GM21423 (cell line): ENCODE measurements at regions not wholly inside any gene's neighbourhood (a gene's known extent, or its start where the extent isn't known, plus 50 kb on each side); places are given as distances from the start of the nearest gene placed in this dataset.

Source experiments
- ATAC-seq: cut with Tn5 transposase; IDR thresholded peaks from one replicate; pipeline ENCODE4 v1.9.1; 2021; ENCODE audit warnings: mild to moderate bottlenecking, moderate library complexity; ENCODE audit not compliant: unreplicated experiment

DNA sequence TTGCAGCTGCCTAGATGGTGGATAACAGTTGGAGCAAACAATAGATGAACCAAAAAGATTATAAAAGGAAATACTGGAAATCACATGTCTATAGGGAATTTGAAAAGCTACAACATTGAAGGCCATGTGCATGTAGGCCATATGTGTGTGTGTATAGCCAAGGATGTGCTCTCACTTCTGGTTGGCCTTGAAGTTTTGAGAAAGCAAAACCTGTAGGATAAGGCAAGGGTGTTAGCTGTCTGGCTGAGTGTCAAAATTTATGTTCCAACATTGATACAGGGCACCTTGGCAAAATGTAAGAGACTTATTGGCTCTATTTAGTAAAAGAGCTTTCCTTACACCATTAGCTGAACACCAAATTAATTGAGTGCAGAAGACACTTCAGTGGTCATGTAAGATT lies 1723.6 kb upstream of the PCDH20 start:
- ATAC-seq, result no peak

DNA sequence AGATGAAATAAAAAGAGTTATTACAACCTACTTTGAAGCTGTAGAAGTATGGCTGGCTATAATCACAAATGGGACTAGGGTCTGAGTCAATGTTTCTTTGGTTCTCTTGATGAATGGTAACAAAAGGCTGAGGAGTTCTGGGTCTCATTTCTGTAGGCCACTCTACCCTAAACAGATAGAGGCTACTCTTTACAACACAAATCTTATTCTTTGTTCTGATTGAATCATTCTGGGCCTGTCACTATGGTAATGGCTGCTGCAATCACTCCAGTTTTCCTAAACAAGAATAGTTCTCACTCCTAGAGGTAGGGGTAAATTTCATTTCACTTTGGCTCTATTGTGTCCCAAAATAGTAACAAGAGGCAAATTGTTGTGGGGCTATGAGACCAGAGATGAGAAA lies 1714.3 kb upstream of the PCDH20 start:
- ATAC-seq, result no peak

DNA sequence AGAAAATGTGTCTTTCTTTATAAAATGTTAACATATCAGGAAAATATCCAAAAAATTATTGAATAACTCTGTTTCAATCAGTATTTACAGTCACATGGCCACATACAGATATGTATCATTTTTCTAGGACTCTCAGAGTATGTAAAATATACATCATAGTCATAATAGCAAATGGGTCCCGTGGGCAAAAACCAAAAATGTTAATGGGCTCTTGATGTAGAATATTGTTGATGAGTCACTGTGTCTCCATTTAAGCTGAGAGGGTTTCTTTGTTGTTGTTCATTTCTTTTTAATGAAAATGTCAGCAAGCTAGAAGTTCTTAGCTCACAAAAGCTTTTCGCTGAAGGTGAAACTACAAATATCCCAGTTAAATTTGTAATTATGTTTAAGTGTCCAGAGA lies 1713.1 kb upstream of the PCDH20 start:
- no peak for ATAC-seq

DNA sequence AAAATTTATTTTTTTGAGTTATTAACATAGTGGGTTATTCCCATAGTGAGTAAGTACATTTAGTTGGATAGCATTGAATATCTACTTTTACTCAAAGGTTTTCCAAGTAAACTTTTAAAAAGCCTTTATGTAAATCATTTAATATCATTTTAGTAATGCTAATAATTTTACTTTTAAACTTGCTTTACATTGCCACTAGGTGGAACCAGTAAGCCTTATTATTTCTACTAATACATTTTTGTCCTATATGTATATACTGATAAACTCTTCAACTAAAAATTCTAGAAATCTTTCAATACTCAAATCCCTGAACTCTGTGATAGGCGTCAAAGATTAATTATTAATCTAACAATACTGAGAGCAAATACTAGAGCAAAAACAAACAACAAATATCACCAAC lies 1709.2 kb upstream of the PCDH20 start:
- ATAC-seq, result no peak

DNA sequence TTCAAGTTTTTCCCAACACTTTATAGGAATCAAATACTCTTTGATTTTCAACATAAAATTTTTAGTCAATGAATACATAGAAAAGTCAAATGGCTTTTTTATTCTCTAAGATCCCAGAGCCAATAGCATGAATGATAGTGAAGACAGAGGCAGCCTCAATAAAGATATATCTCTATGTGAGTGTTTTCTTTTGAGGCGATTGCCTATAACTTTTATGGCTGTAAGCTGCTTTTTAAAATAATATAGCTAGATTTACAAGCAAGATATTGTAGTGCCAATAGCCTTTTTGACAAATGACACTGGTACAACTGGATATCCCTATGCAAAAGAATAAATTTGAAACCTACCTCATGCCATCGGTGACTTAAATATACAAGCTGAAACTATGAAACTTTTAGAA lies 1705.2 kb upstream of the PCDH20 start:
- no peak for ATAC-seq

DNA sequence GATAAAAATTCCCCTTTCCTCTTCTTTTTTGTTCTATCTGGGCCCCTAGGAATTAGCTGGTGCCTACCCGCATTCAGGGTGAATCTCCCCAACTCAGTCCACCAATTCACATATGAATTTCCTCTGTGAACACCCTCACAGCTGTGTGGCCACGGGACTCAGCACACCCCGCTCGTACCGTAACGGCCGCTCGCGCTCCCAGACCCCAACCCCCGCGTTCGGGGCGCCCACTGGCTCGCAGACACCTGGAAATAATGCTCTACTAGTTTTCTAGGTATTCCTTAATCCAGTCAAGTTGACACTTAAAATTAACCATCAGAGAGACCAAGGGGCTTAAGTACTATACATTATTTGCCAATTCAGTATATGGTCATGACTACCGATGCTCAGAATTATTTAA lies 1702.1 kb upstream of the PCDH20 start:
- no peak for ATAC-seq

DNA sequence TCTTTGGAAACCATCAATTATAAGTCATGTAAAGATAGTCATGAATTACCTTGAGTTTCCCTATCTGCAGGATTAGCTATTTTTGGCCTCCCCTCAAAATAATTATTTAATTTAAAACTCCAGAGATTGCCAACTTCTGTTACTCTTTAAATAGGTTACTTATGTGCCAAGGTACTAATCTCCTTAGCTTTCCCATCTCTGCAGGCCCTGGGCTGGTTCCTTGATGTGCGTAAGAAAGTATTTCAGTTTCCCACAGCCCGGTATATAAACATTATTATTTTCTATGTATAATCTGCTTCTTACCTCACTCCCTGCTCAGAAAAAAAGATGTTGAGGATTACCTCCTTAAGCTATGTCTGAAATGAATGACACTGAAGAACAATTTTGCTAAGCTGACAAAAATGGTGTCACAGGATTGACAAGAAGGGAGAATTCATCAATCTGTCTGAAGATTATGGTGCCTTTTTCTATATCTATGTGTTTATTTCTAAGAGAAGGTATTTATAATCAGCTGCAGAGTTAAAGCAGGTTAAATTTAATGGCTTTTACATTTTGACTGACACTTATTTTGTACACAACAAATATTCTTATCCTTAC lies 1697.2 kb upstream of the PCDH20 start:
- no peak for ATAC-seq

DNA sequence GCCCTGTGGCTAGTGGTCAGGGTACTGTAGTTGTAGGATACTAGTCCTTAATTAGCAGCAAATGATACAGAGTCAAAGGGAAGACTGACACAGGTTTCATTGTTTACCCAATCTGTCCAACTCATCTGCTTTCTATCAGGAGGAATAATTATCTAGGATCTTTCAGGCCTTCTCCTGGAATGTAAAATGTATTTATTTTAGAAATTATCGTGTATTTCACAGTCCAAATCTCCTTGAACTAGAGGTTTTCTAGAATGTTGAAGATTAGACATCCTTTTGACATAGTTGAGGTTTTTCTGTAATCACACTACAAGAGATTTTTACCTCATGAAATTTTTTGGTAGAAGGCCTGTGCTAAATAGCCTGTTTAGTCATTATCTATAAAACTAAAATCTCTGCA lies 1694.8 kb upstream of the PCDH20 start:
- no peak for ATAC-seq

DNA sequence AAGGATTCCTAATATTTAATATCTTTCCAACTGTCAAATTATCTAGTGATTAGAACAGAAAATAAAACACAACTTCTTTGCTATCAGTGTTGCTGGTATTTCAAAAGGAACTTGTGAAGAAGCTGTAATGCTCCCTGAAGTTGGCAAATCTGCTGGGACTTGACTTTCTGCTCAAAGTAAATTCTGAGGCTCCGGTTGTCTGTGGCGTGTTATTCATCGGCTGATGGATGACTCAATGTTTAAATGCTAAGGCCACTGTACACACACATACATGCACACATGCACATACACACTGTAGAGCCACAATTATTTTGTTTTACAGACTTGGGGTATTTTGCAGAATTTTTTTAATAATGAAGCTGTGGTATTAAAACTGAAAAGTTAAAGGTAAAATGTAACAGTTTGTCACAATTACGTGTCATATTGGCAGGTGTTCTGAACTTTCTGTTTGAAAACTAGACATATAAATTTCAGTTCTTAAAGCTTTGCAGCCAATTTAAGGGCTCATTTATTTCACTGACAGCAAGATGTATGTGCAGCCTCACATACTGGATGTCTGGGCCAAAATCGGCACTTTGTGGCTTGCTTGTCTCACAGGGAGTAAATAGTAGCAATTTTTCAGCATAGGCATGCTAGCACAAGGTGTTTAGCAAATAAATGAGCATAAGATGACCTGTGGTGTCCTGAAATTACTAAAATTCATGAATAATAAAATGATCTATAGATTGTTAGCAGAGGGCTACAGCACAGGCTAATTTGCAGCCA lies 1691.7 kb upstream of the PCDH20 start:
- ATAC-seq, result no peak

DNA sequence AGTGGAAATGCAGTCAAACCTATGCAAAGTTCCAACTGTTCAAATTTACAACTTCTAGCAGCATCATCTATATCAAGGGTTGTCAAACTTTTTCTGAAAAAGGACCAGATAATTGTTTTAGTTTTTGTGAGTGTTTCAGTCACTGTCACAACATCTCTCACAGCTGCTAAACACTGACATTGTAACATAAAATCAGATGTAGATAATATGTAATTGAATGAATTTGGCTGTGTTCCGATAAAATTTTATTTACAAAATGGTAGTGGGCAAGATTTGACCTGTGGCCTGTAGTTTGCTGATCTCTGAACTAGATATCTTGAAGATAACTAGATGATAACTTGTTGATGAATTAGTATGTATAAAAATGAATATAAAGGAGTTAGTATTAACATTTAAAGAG lies 1679.1 kb upstream of the PCDH20 start:
- ATAC-seq, result no peak

DNA sequence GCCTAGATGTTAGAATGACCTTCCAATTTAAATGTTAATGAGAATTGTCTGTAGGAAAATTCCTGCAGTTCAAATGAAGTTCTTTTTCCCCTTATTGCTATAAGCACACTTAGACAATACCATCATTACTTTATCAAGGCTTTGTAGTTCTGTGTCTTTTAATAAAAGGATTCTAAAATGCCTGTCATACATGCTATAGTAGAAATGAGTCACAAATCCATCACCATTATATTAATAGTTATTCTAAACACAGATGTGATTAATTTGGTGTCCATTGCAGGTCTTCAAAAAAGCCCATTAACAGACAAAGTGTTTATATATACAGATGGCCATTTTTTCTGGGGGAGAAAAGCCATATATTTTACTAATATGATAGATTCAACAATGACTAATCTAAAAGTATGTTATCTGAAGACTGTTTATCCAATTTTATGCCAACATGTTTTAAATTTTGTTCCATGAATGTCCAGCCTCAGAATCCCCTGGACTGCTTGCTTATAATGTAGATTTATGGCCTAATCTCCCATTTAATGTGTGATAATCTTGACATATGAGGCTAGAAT lies 1678.3 kb upstream of the PCDH20 start:
- no peak for ATAC-seq

DNA sequence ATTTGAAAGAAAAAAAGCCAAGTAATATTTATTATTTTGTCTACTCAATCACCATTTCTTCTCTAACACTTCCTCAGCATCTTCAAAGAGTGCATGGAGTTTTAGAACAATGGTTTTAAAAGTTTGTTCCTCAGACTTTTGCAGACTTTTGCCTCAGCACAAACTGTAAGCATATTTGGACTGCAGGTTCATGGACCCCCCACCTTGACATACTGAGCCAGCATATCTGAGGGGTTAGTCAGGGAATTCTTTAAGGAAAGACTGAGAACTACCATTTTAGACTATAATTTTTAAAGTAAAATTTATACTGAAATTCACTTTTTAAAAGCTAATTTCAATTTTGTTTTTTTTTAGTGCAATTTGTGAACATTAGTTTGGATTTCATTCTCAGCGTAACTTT lies 1676.8 kb upstream of the PCDH20 start:
- ATAC-seq, result no peak

DNA sequence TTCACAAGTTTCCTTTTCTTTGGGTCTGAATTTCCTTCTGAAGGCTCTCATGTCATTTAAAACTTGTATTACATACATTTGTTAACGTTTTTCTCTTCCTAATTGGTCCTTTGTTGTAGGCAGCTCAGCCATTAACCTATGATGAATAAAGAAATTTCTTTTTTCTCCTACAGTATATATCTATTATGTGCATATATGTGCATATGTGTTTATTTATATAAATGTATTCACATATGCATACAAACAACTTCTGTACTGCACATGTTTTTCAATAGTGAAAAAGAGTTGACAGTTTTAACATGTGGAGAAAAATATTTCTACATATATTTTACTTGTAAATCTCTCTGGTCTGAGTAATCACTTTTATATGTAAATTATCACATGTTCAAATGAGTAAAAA lies 1674.9 kb upstream of the PCDH20 start:
- ATAC-seq, result no peak

DNA sequence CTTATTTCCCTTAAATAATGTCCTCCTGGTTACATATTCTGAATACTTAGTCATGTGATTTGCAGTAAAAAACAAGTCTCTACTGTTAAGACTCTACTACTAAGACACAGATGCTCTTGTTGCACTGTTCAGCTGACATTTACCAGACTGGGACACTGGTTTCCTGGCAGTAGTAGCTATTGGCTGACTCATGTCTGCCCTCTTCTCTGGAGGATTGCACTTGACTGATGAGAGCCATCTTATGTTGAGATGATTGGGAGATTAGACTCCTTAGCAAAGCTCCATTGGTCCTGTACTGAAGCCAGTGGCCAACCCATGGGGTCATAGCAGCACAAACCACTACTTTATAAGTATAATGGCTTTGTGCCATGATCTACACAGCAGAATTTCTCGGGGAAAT lies 1672.6 kb upstream of the PCDH20 start:
- no peak for ATAC-seq

DNA sequence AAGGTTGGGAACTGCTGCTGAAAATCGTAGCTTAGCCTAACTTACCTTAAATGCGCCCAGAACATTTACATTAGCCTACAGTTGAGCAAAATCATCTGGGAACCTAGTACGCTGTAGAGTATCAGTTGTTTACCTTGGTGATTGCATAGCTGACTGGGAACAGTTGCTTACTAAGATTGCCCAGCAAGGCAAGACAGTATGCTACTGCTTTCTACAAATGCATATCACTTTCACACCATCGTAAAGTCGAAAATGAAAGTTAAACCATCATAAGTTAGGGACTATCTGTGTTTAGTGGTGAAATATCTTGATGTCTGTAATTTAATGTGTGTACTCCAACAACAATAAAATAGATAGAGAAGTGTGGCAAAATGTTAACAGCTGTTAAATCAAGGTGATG lies 1670.6 kb upstream of the PCDH20 start:
- no peak for ATAC-seq

DNA sequence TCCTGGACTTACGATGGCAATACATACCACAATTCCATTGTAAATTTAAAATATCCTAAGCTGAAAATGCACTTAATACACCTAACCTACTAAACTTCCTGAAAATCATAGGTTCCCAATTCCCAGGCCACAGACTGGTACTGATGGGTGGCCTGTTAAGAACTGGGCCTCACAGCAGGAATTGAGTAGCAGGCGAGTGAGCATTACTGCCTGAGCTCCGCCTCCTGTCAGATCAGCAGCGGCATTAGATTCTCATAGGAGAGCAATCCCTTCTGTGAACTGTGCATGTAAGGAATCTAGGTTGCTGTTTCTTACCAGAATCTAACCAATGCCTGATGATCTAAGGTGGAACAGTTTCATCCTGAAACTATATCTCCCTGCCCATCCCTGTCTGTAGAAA lies 1670.2 kb upstream of the PCDH20 start:
- ATAC-seq, result no peak

DNA sequence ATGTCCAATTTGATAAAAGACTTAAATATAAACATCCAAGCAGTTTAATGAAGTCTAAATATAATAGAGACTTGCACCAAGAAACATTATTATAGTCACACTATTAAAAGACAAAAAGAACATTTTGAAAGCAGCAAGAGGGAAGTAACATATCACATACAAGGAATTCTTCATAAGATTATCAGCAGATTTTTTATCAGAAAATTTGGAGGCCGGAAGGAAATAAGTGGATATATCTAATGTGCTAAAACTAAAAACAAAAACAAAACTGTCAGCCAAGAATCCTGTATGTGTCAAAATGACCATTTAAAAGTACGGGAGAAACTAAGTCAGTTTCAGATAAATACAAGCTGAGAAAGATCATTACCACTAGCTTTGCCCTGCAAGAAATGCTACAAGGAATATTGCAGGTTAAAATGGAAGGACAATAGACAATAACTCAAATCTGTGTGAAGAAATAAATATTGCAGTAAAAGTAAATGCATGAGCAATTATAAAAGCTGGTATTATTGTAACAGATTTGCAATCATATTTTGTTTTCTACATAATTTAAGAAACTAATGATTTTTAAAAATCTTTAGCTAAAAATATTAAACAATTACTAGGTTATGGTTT lies 1665.9 kb upstream of the PCDH20 start:
- no peak for ATAC-seq

DNA sequence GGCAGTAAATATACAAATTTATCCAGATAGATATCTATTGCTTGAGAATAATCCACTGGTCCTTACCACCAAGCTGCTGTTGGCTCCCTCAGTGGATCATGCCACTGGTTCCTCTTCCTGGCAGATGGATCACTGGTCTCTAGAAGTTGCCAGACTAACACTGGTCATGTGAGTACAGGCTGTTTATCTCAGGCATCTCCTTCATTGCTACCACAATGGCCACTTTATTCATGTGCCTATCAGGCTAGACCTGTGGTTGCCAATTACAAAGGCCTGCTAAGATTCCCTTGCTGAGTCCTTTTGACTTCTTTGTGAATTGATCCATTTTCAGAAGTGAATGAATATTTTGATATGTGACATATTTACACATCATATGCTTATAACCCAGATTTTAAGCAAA lies 1659.5 kb upstream of the PCDH20 start:
- no peak for ATAC-seq

DNA sequence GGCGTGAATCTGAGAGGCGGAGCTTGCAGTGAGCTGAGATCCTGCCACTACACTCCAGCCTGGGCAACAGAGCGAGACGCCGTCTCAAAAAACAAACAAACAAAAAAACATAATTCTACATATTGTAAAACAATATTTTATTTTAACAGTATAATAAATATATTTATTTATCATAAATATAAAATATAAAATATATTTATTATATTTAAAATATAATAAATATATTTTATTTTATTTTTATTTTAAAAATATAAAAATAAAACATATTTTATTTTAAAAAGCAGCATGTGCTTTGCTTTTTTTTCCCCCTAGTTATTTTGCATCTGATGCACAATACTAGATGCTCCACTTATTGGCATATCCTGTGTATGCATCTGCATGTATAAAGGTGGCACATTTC lies 1634.6 kb upstream of the PCDH20 start:
- no peak for ATAC-seq

DNA sequence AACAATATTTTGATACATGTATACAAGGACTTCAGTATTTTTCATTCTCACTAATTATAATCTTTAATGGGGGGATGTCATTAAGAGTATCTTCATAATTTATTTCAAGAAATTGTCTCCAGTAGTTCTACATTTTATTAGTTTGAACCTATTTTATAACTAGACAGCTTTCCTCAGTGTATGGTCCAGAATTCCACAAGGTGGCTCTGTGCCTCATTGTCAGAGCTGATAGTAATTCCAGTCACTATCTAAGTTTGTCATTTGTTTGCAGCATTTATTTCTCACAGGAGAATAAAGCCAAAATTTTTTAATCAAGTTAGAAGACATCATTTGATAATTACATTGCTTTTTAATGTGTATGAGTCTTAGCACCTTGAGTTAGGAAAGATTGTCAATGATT lies 1633.0 kb upstream of the PCDH20 start:
- ATAC-seq, result no peak

DNA sequence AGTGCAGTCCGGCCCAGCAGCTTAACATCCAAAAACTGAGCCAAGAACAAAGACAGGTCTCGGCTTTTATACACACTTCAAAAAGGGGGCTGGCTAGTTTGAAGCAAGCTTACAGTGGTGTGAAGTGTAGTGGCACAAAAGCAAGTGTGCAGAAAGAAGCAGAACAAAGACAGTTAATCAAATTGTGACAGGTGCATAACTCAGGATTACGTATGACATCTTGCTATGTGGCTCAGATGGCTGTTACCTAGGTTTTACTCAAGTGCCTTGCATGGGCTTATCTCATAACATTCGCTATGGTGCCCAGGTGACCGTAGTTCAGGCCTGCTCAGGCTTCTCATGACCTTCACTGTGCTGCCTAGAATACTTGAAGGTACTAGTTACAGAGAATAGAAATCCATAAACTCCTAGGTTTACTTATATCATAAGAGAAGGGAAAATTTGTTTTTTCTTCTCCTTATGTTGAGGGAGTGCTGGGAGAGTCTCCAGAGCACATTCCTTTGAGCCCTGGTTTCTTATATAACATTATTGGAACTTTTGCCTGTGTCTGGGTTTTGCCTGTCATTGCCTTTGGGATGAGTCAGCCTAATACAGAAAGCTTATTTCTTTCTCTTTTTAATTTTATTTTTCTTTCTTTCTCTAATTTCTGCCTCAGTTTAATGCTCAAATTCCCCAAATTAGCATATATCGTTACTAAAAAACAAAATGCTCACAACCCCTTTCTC lies 1629.1 kb upstream of the PCDH20 start:
- ATAC-seq, result no peak

DNA sequence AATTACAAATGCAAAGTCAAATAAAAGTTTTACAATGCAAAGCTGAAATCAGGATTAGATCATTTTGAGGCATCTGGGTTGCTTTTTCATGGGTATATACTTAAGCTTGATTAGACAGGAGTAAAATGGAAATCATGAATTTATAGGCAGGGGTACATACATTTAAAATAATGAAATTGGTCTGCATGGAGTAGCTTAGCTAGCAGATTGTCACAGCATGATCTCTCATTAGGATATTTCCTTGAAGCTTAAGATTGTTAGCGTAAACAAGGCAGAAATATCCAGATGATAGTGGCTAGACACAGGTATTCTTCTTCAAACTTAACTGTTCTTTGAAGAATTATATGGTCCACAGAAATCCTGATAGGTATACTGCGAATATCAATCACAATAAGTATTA lies 1627.0 kb upstream of the PCDH20 start:
- no peak for ATAC-seq
